ENCODE measurements at regions not wholly inside any gene's neighbourhood (a gene's known extent, or its start where the extent isn't known, plus 50 kb on each side); places are given as distances from the start of the nearest gene placed in this dataset.
"Not testable (repeated sequence)": the region's sequence is repeated elsewhere in the genome, so short reads cannot be mapped to it uniquely, and the experiment has no call there.

- no peak for TF ChIP-seq CTCF (conservative IDR thresholded peaks at IDR 0.05)
- no peak overlapping the region for H3K27ac ChIP-seq
Observed at GRCh38 chr3:15929944-15930571, 132.3 kb upstream of the ANKRD28 start.

GRCh38 chr3:15932348-15933300 lies 134.8 kb upstream of the ANKRD28 start:
- TF ChIP-seq CTCF (conservative IDR thresholded peaks at IDR 0.05), result no peak
- H3K27ac ChIP-seq, result no peak overlapping the region

- no peak for TF ChIP-seq CTCF (conservative IDR thresholded peaks at IDR 0.05)
- no peak overlapping the region for H3K27ac ChIP-seq
Observed at GRCh38 chr3:15933439-15934139, 135.8 kb upstream of the ANKRD28 start.

GRCh38 chr3:15934389-15935195 lies 136.8 kb upstream of the ANKRD28 start:
- H3K27ac ChIP-seq, result no peak overlapping the region
- TF ChIP-seq CTCF (conservative IDR thresholded peaks at IDR 0.05), result no peak

GRCh38 chr3:15936312-15936711 lies 138.5 kb upstream of the ANKRD28 start:
- no peak for TF ChIP-seq CTCF (conservative IDR thresholded peaks at IDR 0.05)

GRCh38 chr3:15940641-15941040 lies 142.9 kb upstream of the ANKRD28 start:
- TF ChIP-seq CTCF (conservative IDR thresholded peaks at IDR 0.05), result no peak
- H3K27ac ChIP-seq, result no peak overlapping the region

More at GRCh38 chr3:15936312-15936711, 138.5 kb upstream of the ANKRD28 start:
- no peak overlapping the region for H3K27ac ChIP-seq

GRCh38 chr3:15941457-15941856 lies 143.7 kb upstream of the ANKRD28 start:
- not testable (repeated sequence) for H3K27ac ChIP-seq

Data from VCaP (cell line).